IPS-NIHi7 (cell line): ENCODE measurements at regions not wholly inside any gene's neighbourhood (a gene's known extent, or its start where the extent isn't known, plus 50 kb on each side); places are given as distances from the start of the nearest gene placed in this dataset.
"Not testable (repeated sequence)": the region's sequence is repeated elsewhere in the genome, so short reads cannot be mapped to it uniquely, and the experiment has no call there.

Source experiments
- DNase-seq: peaks from one replicate; pipeline ENCODE4 v3.0.0; 2012; ENCODE audit warnings: mixed read lengths; ENCODE audit errors: extremely low spot score

DNA sequence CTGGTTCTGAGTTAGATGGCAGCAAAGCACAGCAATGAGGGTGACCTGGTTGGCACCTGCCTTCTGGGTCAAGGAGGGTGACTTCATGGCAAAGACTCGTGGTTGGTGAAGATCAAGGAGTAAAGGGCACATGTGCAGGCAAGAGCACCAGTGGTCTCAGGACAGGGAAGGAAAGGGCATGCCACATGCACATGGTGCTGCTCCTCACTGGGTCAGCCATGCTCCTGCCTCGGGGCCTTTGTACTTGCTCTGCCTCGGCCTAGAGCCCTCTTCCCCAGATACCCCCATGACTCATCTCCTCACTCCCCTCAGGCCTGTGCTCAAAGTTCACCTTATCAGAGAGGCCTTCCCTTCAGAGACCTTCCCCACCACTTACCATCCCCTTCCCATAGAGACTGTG lies 106.7 kb upstream of the KDM7A start:
- no peak for DNase-seq

GRCh38 chr7:140281960-140282359 lies 105.2 kb upstream of the KDM7A start:
- no peak for DNase-seq

DNA sequence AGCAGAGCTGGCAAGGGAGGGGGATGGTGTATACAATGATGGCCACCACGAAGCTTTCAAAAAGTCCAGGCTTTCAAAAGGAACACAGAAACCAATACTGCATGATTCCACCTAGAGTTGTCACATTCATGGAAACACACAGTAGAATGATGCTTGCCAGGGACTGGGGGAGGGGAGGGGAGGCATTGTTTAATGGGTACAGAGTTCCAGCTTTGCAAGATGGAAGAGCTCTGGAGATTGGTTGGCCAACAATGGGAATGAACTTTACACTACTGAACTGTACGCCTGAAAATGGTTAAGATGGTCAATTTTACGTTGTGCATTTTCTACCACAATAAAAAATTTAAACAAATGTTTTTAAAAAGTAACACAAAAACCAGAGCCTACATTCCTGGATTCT lies 104.5 kb upstream of the KDM7A start:
- DNase-seq, result no peak

GRCh38 chr7:140276001-140276400 lies 99.2 kb upstream of the KDM7A start:
- DNase-seq, result no peak

- DNase-seq, result no peak
These were observed 98.5 kb upstream of the KDM7A start for GRCh38 chr7:140275069-140275965.

- DNase-seq, result no peak
These were observed 96.6 kb upstream of the KDM7A start for GRCh38 chr7:140273417-140273816.

- not testable (repeated sequence) for DNase-seq
These were observed 94.8 kb upstream of the KDM7A start for GRCh38 chr7:140271643-140271968.

DNA sequence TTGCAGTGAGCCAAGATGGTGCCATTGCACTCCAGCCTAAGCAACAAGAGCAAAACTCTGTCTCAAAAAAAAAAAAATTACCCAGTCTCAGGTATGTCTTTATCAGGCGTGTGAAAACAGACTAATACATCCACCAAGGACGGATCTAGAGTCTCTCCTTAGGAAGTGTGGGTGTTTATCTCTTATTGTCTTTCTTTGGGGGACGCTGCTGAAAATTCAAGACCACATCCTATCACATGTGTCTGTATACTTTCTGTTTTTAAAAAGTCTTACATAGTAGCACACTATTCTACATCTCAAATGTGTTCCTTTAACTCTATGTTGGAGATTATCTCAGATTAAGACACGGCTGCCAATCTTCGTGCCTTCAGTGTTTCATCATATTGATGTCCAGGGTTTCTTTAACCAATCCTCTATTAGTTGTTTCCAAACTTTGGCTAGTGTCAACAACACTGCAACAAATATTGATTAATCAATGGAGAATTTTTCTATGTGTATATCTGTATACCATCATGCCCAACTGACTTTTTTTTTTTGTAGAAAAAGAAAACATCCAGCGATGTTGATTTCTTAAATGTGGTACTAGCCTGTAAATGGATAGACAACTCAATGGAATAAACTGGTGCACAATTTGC lies 92.3 kb upstream of the KDM7A start:
- no peak for DNase-seq

DNA sequence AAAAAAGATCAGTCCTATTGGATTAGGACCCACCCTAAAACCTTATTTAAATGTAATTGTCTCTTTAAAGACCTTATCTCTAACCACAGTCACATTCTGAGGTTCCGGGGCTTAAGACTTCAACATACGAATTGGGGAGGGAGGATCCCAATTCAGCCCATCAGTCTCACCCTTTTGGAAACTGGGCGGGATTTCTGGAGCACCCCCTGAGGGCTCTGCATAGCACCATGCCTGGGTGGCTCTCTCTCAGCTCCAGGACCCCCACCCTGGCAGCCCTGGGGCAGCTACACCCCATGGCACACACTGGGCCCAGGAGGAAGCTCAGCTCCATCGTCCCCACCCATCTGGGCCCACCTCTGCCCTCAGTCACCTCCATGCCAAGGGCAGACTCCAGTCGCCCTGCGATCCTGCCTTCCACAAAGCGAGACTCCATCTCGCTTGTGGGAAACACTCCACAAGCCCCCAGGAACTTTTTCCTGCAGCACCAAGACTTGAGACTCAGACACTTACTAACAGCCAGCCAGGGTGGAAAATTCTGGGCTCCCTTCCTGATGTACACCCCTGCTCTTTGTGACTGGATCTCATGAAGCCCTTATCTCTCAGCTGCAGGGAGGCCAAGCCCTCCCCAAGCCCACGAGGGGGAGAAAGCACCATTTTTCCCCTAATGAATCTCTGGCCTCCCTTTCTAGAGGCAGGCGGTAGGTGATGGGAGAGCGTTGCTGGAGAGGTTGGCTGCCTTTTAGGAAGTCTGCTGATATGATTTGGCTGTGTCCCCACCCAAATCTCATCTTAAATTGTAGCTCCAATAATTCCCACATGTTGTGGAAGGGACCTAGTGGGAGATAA lies 90.8 kb upstream of the KDM7A start:
- DNase-seq, result no peak

DNA sequence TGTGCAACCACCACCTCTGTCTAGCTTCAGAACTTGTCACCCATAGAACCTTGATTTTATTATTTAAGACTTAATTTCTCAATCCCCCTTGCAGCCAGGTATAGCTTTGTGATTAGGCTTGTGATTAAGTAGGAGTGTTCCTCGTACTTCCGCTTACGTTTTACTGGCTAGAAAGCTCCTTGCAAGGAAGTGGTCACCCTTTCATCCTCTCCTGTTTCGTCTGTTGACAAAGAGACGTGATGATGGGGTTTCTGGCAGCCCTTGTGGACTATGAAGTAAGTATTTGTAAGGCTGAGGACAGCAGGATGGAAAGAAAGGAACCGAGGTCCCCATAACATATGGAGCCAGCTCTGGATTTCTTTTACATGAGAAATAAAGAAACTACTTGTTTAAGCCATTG lies 86.5 kb upstream of the KDM7A start:
- DNase-seq, result no peak

GRCh38 chr7:140262242-140262903 lies 85.6 kb upstream of the KDM7A start:
- DNase-seq, result no peak

DNA sequence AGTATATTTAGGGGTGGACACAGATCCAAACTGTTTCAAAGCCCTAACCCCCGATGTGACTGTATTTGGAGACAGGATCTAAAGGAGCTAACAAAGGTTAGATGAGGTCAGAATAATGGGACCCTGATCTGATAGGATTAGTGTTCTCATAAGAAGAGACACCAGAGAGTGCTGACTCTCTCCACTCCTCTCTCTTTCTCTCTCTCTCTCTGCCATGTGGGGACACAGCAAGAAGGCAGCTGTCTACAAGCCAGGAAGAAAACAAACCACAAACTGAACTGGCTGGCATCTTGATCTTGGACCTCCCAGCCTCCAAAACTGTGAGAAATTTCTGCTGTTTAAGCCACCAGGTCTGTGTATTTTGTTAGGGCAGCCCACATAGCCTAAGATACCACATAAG lies 84.7 kb upstream of the KDM7A start:
- no peak for DNase-seq

DNA sequence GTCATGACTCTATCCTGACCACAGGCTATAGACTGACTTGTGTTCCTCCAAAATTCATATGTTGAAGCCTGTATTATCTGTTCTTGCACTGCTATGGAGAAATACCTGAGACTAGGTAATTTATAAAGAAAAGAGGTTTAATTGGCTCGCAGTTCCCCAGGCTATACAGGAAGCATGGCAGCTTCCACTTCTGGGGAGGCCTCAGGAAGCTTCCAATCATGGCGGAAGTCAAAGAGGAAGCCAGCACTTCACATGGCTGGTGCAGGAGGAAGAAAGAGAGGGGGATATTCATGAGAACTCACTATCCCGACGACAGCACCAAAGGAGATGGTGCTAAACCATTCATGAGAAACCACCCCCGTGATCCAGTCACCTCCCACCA lies 84.3 kb upstream of the KDM7A start:
- no peak for DNase-seq

DNA sequence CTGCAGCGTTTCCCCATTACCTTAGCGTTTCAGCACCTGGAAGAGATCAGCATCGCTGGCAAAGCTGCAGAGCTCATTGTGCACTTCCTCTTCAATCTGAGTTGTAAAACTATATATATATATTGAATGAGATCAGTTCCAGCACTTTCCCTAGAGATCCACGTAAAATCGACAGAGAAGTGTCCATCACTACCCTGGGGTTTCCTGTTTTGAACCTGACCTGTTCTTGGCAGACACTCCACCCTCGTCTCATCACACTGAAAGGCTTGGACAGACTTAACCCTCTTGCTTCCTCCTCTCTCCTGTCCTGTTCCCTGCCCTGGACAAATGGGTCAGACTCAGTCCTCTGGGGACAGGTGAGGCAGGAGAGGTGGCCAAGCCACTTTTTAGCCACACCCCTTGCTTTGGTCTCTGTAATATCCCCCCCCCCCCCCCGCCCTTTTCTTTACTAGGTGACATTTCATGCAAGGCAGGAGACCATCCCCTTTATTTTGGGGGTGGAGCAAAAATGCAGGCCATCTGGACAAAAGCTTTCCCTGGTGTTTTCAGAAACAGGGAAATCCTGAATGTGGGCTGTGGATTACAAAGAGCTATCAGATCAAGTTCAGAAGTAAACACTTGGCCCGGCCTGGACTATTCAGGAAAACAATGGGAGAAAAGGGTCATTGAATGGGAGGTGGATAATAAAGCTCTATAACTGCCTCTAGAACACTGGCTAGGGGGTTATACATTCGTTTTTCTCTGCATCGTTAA lies 83.7 kb upstream of the KDM7A start:
- no peak for DNase-seq

DNA sequence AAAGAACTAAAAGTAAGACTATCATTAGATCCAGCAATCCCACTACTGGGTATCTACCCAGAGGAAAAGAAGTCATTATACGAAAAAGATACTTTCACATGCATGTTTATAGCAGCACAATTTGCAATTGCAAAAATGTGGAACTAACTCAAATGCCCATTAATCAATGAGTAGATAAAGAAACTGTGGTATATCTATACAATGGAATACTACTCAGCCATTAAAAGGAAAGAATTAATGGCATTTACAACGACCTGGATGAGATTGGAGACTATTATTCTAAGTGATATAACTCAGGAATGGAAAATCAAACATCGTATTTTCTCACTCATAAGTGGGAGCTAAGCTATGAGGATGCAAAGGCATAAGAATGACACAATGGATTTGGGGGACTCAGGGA lies 80.5 kb upstream of the KDM7A start:
- DNase-seq, result not testable (repeated sequence)

DNA sequence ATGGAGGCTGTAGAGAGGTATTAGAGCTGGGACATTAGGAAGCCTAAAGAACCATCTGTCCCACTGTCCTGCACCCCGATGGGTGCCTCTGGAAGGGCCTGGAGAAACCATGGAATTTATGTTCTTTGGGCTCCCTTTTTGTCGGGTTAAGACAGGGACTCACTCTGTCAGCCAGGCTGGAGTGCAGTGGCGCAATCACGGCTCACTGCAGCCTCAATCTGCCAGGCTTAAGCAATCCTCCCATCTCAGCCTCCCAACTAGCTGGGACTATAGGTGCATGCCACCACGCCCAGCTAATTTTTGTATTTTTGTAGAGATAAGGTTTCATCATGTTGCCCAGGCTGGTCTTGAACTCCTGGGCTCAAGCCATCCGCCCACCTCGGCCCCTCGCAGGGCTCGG lies 78.2 kb upstream of the KDM7A start:
- not testable (repeated sequence) for DNase-seq

DNA sequence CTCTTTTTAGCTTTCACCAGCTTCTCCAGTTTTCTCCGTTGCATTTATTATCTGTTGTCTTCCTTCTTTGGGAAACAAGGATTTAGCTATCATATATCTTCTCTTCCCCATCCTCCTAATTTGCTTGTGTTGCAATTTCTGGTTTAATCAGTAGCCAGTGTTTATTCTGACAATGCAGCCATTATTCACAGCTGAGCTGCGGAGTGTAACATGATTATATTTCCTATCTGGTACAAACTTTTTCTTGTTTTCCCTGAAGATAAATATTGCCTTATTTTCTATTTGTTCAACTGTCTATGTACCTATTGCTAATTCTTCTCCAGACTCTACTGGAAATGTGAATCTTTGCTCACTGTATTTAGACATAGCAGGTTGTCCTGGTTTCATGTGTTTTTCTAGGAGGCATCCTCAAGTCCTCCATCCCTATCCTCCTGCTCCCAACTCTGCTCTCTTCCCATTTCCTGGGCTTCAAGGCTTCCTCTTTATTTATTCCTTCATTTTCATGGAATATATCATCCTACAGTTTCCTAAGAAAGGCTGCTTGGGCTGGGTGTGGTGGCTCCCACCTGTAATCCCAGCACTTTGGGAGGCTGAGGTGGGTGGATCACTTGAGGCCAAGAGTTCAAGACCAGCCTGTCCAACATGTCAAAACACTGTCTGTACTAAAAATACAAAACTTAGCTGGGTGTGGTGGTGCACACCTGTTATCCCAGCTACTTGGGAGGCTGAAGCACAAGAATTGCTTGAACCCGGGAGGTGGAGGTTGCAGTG lies 72.4 kb upstream of the KDM7A start:
- no peak for DNase-seq

- no peak for DNase-seq
These were observed 70.8 kb upstream of the KDM7A start for GRCh38 chr7:140247559-140247958.

- DNase-seq, result no peak
These were observed 68.9 kb upstream of the KDM7A start for GRCh38 chr7:140245611-140246105.
